HG03378 (cell line): ENCODE measurements at regions not wholly inside any gene's neighbourhood (a gene's known extent, or its start where the extent isn't known, plus 50 kb on each side); places are given as distances from the start of the nearest gene placed in this dataset.
"Not testable (repeated sequence)": the region's sequence is repeated elsewhere in the genome, so short reads cannot be mapped to it uniquely, and the experiment has no call there.

Experiments used
- ATAC-seq: cut with Tn5 transposase; IDR thresholded peaks from one replicate; pipeline ENCODE4 v1.9.1; 2021; ENCODE audit warnings: mild to moderate bottlenecking, moderate library complexity; ENCODE audit not compliant: unreplicated experiment

- ATAC-seq: no peak
Observed at GRCh38 chr12:78269620-78270019, 438.9 kb downstream of the NAV3 start.

- ATAC-seq: no peak
Observed at GRCh38 chr12:78271546-78271945, 440.9 kb downstream of the NAV3 start.

GRCh38 chr12:78275886-78276285 is 445.2 kb downstream of the NAV3 start:
- ATAC-seq: no peak

GRCh38 chr12:78278706-78279190 is 448.1 kb downstream of the NAV3 start:
- ATAC-seq: no peak

- ATAC-seq: no peak
Observed at GRCh38 chr12:78279567-78279966, 448.9 kb downstream of the NAV3 start.

- not testable (repeated sequence) for ATAC-seq
Observed at GRCh38 chr12:78281102-78281501, 450.4 kb downstream of the NAV3 start.

- ATAC-seq: no peak
Observed at GRCh38 chr12:78284417-78284816, 453.7 kb downstream of the NAV3 start.

GRCh38 chr12:78290606-78291345 is 460.1 kb downstream of the NAV3 start:
- ATAC-seq: no peak

- ATAC-seq: no peak
Observed at GRCh38 chr12:78293059-78293686, 462.5 kb downstream of the NAV3 start.

GRCh38 chr12:78301282-78301681 is 470.6 kb downstream of the NAV3 start:
- not testable (repeated sequence) for ATAC-seq

GRCh38 chr12:78305808-78306207 is 475.1 kb downstream of the NAV3 start:
- ATAC-seq: no peak

- ATAC-seq: no peak
Observed at GRCh38 chr12:78306236-78306635, 475.5 kb downstream of the NAV3 start.

GRCh38 chr12:78308701-78309100 is 478.0 kb downstream of the NAV3 start:
- no peak for ATAC-seq

- ATAC-seq: no peak
Observed at GRCh38 chr12:78315028-78315427, 484.3 kb downstream of the NAV3 start.

GRCh38 chr12:78316136-78316535 is 485.4 kb downstream of the NAV3 start:
- no peak for ATAC-seq

- ATAC-seq: no peak
Observed at GRCh38 chr12:78316631-78317468, 486.2 kb downstream of the NAV3 start.

- ATAC-seq: no peak
Observed at GRCh38 chr12:78321696-78322095, 491.0 kb downstream of the NAV3 start.

- no peak for ATAC-seq
Observed at GRCh38 chr12:78323226-78323625, 492.5 kb downstream of the NAV3 start.

- no peak for ATAC-seq
Observed at GRCh38 chr12:78324234-78324633, 493.5 kb downstream of the NAV3 start.

GRCh38 chr12:78328524-78328923 is 497.8 kb downstream of the NAV3 start:
- ATAC-seq: no peak

- ATAC-seq: no peak
Observed at GRCh38 chr12:78330131-78330530, 499.4 kb downstream of the NAV3 start.

- ATAC-seq: no peak
Observed at GRCh38 chr12:78331181-78331580, 500.5 kb downstream of the NAV3 start.
